Loucy (cell line): ENCODE measurements at regions not wholly inside any gene's neighbourhood (a gene's known extent, or its start where the extent isn't known, plus 50 kb on each side); places are given as distances from the start of the nearest gene placed in this dataset.
A peak's percentile ranks its signal among the peaks of the same experiment; 100 is the strongest.

Experiments used
- CTCF ChIP-seq: fragments of 200-600 bp; sonication (generic); conservative IDR thresholded peaks from 2 replicates; pipeline ENCODE4 v1.5.1; 2014; ENCODE audit warnings: mild to moderate bottlenecking, antibody characterized with exemption, low read length
- EZH2phosphoT487 ChIP-seq: fragments of 200-600 bp; IDR thresholded peaks from 2 replicates; pipeline ENCODE4 v1.6.1; 2018; ENCODE audit warnings: antibody characterized with exemption, mild to moderate bottlenecking, moderate library complexity, borderline replicate concordance

DNA sequence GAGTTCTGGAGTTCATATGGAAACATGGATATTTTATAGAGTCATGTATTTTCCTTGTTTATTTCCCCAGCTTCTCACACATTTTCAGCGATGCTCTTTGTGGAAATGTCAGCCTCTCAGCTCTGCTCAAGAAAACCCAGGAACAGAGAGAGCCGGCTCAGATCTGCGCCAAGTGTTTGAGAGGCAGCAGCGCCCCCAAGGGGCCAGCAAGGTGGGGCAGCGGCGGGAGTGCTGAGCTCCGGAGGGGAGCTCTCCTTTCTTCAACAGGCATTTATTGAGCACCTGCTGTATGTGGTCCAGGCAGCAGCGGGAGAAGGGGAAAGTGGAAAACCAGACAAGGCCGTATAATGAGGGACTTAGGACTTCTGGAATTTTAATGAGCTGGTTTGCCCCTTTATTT lies 421.1 kb upstream of the C16orf82 start:
- TF ChIP-seq CTCF (peak; percentile 60), EZH2phosphoT487 (no peak)
